H9 (cell line): ENCODE measurements at regions not wholly inside any gene's neighbourhood (a gene's known extent, or its start where the extent isn't known, plus 50 kb on each side); places are given as distances from the start of the nearest gene placed in this dataset.

Source experiments
- DNase-seq: peaks from one replicate; pipeline ENCODE4 v3.0.0-alpha.2; 2017
- H2AFZ ChIP-seq: one replicate; pipeline ENCODE4 v1.6.1; 2013; ENCODE audit warnings: mild to moderate bottlenecking, low read length, control low read depth, moderate library complexity
- H2AK5ac ChIP-seq: 2 replicates; pipeline ENCODE4 v1.6.1; 2013; ENCODE audit warnings: low read length, control low read depth, mixed read lengths; ENCODE audit not compliant: insufficient read length
- H2BK120ac ChIP-seq: one replicate; pipeline ENCODE4 v1.6.1; 2013; ENCODE audit warnings: low read depth, mild to moderate bottlenecking, low read length, control low read depth, inconsistent platforms; ENCODE audit not compliant: poor library complexity, severe bottlenecking
- H2BK12ac ChIP-seq: 2 replicates; pipeline ENCODE4 v1.6.1; 2013; ENCODE audit warnings: low read length, control low read depth, mixed read lengths, low read depth; ENCODE audit not compliant: insufficient read length
- H2BK15ac ChIP-seq: 2 replicates; pipeline ENCODE4 v1.6.1; 2013; ENCODE audit warnings: low read depth, low read length, control low read depth
- H2BK20ac ChIP-seq: one replicate; pipeline ENCODE4 v1.6.1; 2013; ENCODE audit warnings: low read depth, mild to moderate bottlenecking, low read length, control low read depth, inconsistent platforms; ENCODE audit not compliant: poor library complexity, severe bottlenecking
- H2BK5ac ChIP-seq: 2 replicates; pipeline ENCODE4 v1.6.1; 2013; ENCODE audit warnings: low read length, control low read depth, mixed read lengths; ENCODE audit not compliant: insufficient read length
- H3K14ac ChIP-seq: 2 replicates; pipeline ENCODE4 v1.6.1; 2013; ENCODE audit warnings: low read length, control low read depth; ENCODE audit not compliant: insufficient read depth
- H3K18ac ChIP-seq: 2 replicates; pipeline ENCODE4 v1.6.1; 2013; ENCODE audit warnings: low read depth, mild to moderate bottlenecking, mixed read lengths, low read length, control low read depth; ENCODE audit not compliant: insufficient read length
- H3K23ac ChIP-seq: 2 replicates; pipeline ENCODE4 v1.6.1; 2013; ENCODE audit warnings: low read length, control low read depth, mixed read lengths, low read depth; ENCODE audit not compliant: insufficient read length
- H3K23me2 ChIP-seq: 2 replicates; pipeline ENCODE4 v1.6.1; 2013; ENCODE audit warnings: low read depth, mild to moderate bottlenecking, mixed read lengths, low read length, control low read depth; ENCODE audit not compliant: insufficient read length, poor library complexity, severe bottlenecking
- H3K27ac ChIP-seq: 2 replicates; pipeline ENCODE4 v1.5.1; 2013; ENCODE audit warnings: low read length, control low read depth, mixed read lengths, low read depth; ENCODE audit not compliant: insufficient read length
- H3K27me3 ChIP-seq: 2 replicates; pipeline ENCODE4 v1.6.1; 2013; ENCODE audit warnings: low read length, control low read depth, inconsistent platforms; ENCODE audit not compliant: insufficient read depth
- H3K4ac ChIP-seq: 2 replicates; pipeline ENCODE4 v1.6.1; 2013; ENCODE audit warnings: low read depth, mild to moderate bottlenecking, control low read depth, inconsistent platforms, low read length, moderate library complexity
- H3K4me1 ChIP-seq: 2 replicates; pipeline ENCODE4 v1.6.1; 2013; ENCODE audit warnings: low read length, control low read depth, inconsistent platforms; ENCODE audit not compliant: insufficient read depth
- H3K4me2 ChIP-seq: 2 replicates; pipeline ENCODE4 v1.6.1; 2013; ENCODE audit warnings: low read length, control low read depth, mixed read lengths; ENCODE audit not compliant: insufficient read length, insufficient read depth
- H3K56ac ChIP-seq: 2 replicates; pipeline ENCODE4 v1.6.1; 2013; ENCODE audit warnings: low read depth, mild to moderate bottlenecking, mixed read lengths, low read length, control low read depth; ENCODE audit not compliant: insufficient read length
- H3K79me1 ChIP-seq: 2 replicates; pipeline ENCODE4 v1.6.1; 2013; ENCODE audit warnings: low read depth, mild to moderate bottlenecking, moderate library complexity, low read length, control low read depth, inconsistent platforms; ENCODE audit not compliant: insufficient read depth, poor library complexity, severe bottlenecking
- H3K79me2 ChIP-seq: 2 replicates; pipeline ENCODE4 v1.6.1; 2013; ENCODE audit warnings: low read length, control low read depth, inconsistent platforms; ENCODE audit not compliant: insufficient read depth
- H3K9ac ChIP-seq: 2 replicates; pipeline ENCODE4 v1.6.1; 2013; ENCODE audit warnings: low read length, control low read depth, mixed read lengths; ENCODE audit not compliant: insufficient read length; ENCODE audit errors: extremely low read depth
- H3K9me3 ChIP-seq: one replicate; pipeline ENCODE4 v1.6.1; 2013; ENCODE audit warnings: low read depth, low read length, inconsistent platforms; ENCODE audit not compliant: control insufficient read depth
- H3T11ph ChIP-seq: one replicate; pipeline ENCODE4 v1.6.1; 2013; ENCODE audit warnings: mild to moderate bottlenecking, low read length, control low read depth, inconsistent platforms
- H4K20me1 ChIP-seq: one replicate; pipeline ENCODE4 v1.6.1; 2013; ENCODE audit not compliant: control insufficient read depth, insufficient read length, insufficient read depth
- H4K5ac ChIP-seq: 2 replicates; pipeline ENCODE4 v1.6.1; 2013; ENCODE audit warnings: low read depth, mild to moderate bottlenecking, mixed read lengths, low read length, control low read depth; ENCODE audit not compliant: insufficient read length
- H4K8ac ChIP-seq: replicated peaks from 2 replicates; pipeline ENCODE4 v1.6.1; 2013; ENCODE audit warnings: low read length, control low read depth, mixed read lengths, low read depth; ENCODE audit not compliant: insufficient read length
- H4K91ac ChIP-seq: 2 replicates; pipeline ENCODE4 v1.6.1; 2013; ENCODE audit warnings: low read depth, mild to moderate bottlenecking, moderate library complexity, mixed read lengths, low read length, control low read depth; ENCODE audit not compliant: insufficient read length
- H3K27ac Mint-ChIP-seq, 3 experiments: 2 replicates in 2 of 3; 3 replicates in 1 of 3; pipeline ENCODE4 v1.8.0; 2020 to 2021; ENCODE audit warnings: mixed read lengths in 3 of 3, mild to moderate bottlenecking in 1 of 3, moderate library complexity in 1 of 3
- H3K27me3 Mint-ChIP-seq: 2 replicates; pipeline ENCODE4 v1.8.0; 2021; ENCODE audit warnings: low read depth, mild to moderate bottlenecking, moderate library complexity, mixed read lengths
- H3K36me3 Mint-ChIP-seq, 3 experiments: 2 replicates in 2 of 3; 3 replicates in 1 of 3; pipeline ENCODE4 v1.8.0; 2020 to 2021; ENCODE audit warnings: low read depth in 3 of 3, mixed read lengths in 3 of 3; ENCODE audit not compliant: insufficient read depth in 1 of 3
- H3K4me1 Mint-ChIP-seq, 2 experiments: 2 replicates each; pipeline ENCODE4 v1.8.0; 2020; ENCODE audit warnings: mixed read lengths in 2 of 2
- H3K4me3 Mint-ChIP-seq, 2 experiments: 2 replicates in 1 of 2; 3 replicates in 1 of 2; pipeline ENCODE4 v1.8.0; 2020 to 2021; ENCODE audit warnings: mild to moderate bottlenecking in 2 of 2, mixed read lengths in 2 of 2, moderate library complexity in 1 of 2
- H3K9me3 Mint-ChIP-seq, 2 experiments: 2 replicates in 1 of 2; 3 replicates in 1 of 2; pipeline ENCODE4 v1.8.0; 2020; ENCODE audit warnings: mild to moderate bottlenecking in 2 of 2, mixed read lengths in 2 of 2, moderate library complexity in 1 of 2
- CTCF ChIP-seq: fragments of 200-600 bp; sonication (generic); conservative IDR thresholded peaks from 3 replicates; pipeline ENCODE4 v1.8.0; 2021; ENCODE audit warnings: antibody characterized with exemption, mild to moderate bottlenecking
- WGBS: extraction: QIAGEN DNeasy Blood & Tissue Kit; methylation state at CpG from one replicate; pipeline ENCODE4 v1.1.7; 2013; ENCODE audit warnings: missing lambda C conversion rate, low lambda C conversion rate, mixed read lengths; ENCODE audit not compliant: insufficient read length; ENCODE audit errors: extremely low coverage; 5-methylcytosine and 5-hydroxymethylcytosine counted together

- no peak overlapping the region for H2BK15ac ChIP-seq
- no peak overlapping the region for H4K91ac ChIP-seq
- H3K23ac ChIP-seq: no peak overlapping the region
- no peak for DNase-seq
- H2AFZ ChIP-seq: no peak overlapping the region
- Mint-ChIP-seq H3K36me3 (no peaks in the 10 kb centered on the region), H3K4me1 (peaks cover 12% of the 10 kb centered on the region in 2 experiments), H3K27ac (no peak overlapping the region), H3K9me3 (no peaks in the 10 kb centered on the region; a peak in 1 of 5 replicates), H3K27me3 (peaks cover 23% of the 10 kb centered on the region), H3K4me3 (no peak overlapping the region)
- no peak overlapping the region for H3K14ac ChIP-seq
- H3K79me1 ChIP-seq: no peaks in the 10 kb centered on the region
- H2BK20ac ChIP-seq: no peak overlapping the region
- H3K18ac ChIP-seq: no peak overlapping the region
- no peaks in the 10 kb centered on the region for H3K79me2 ChIP-seq
- no peak overlapping the region for H2AK5ac ChIP-seq
- no peaks in the 10 kb centered on the region for H3K9me3 ChIP-seq
- H3K4me1 ChIP-seq: no peaks in the 10 kb centered on the region
- no peak overlapping the region for H2BK5ac ChIP-seq
- no peak overlapping the region for H2BK12ac ChIP-seq
- H4K8ac ChIP-seq: peak overlapping the region; percentile 1
- no peaks in the 10 kb centered on the region for H3K27me3 ChIP-seq
- H3K27ac ChIP-seq: no peak overlapping the region
- H4K20me1 ChIP-seq: no peaks in the 10 kb centered on the region
- H2BK120ac ChIP-seq: no peak overlapping the region
- 100% methylated on average over 6 of the region's 6 CpGs for WGBS
- H3K23me2 ChIP-seq: no peaks in the 10 kb centered on the region
- no peak overlapping the region for H3K4me2 ChIP-seq
- H3K56ac ChIP-seq: no peak overlapping the region
- H4K5ac ChIP-seq: no peak overlapping the region
- no peak overlapping the region for H3K9ac ChIP-seq
- no peak overlapping the region for H3K4ac ChIP-seq
- no peak overlapping the region for H3T11ph ChIP-seq
- no peak for TF ChIP-seq CTCF
Measured at GRCh38 chr2:238713198-238713826, 134.6 kb upstream of the TWIST2 start.
